GM23338 (cell line): ENCODE measurements at regions not wholly inside any gene's neighbourhood (a gene's known extent, or its start where the extent isn't known, plus 50 kb on each side); places are given as distances from the start of the nearest gene placed in this dataset.

Experiments
- ATAC-seq: fragments of 200-7000 bp; cut with Tn5 transposase; 3 replicates; pipeline ENCODE4 v1.9.1; 2020
- DNase-seq: peaks from one replicate; pipeline ENCODE4 v3.0.0-alpha.2; 2015; ENCODE audit warnings: low spot score
- H2AFZ ChIP-seq: fragments of 200-600 bp; sonication (generic); 2 replicates; pipeline ENCODE4 v1.8.0; 2016; ENCODE audit warnings: antibody characterized with exemption, mild to moderate bottlenecking, moderate library complexity
- H3F3A ChIP-seq: fragments of 200-600 bp; sonication (generic); replicated peaks from 2 replicates; pipeline ENCODE4 v1.8.0; 2017; ENCODE audit warnings: antibody characterized with exemption, mixed run types, low read depth
- H3K27ac ChIP-seq: fragments of 200-600 bp; sonication (generic); 2 replicates; pipeline ENCODE4 v1.6.1; 2016; ENCODE audit warnings: low read depth
- H3K27me3 ChIP-seq: fragments of 200-600 bp; sonication (generic); 2 replicates; pipeline ENCODE4 v1.8.0; 2016; ENCODE audit warnings: mild to moderate bottlenecking, mixed run types, moderate library complexity; ENCODE audit not compliant: insufficient read depth
- H3K36me3 ChIP-seq: fragments of 200-600 bp; sonication (generic); 2 replicates; pipeline ENCODE4 v1.8.0; 2016; ENCODE audit warnings: mild to moderate bottlenecking; ENCODE audit not compliant: insufficient read depth
- H3K4me1 ChIP-seq: fragments of 200-600 bp; sonication (generic); 2 replicates; pipeline ENCODE4 v1.8.0; 2016; ENCODE audit warnings: mild to moderate bottlenecking, moderate library complexity; ENCODE audit not compliant: insufficient read depth
- H3K4me2 ChIP-seq: fragments of 200-600 bp; sonication (generic); 2 replicates; pipeline ENCODE4 v1.7.1; 2017; ENCODE audit warnings: mixed run types
- H3K4me3 ChIP-seq: fragments of 200-600 bp; sonication (generic); 2 replicates; pipeline ENCODE4 v1.6.1; 2016; ENCODE audit warnings: mixed run types
- H3K79me2 ChIP-seq: fragments of 200-600 bp; sonication (generic); replicated peaks from 2 replicates; pipeline ENCODE4 v1.8.0; 2017; ENCODE audit warnings: mild to moderate bottlenecking; ENCODE audit not compliant: insufficient read depth
- H3K9me2 ChIP-seq: fragments of 200-600 bp; sonication (generic); 2 replicates; pipeline ENCODE4 v1.8.0; 2017; ENCODE audit not compliant: insufficient read depth
- H4K20me1 ChIP-seq: fragments of 200-600 bp; sonication (generic); replicated peaks from 2 replicates; pipeline ENCODE4 v1.8.0; 2017; ENCODE audit warnings: mild to moderate bottlenecking; ENCODE audit not compliant: insufficient read depth
- H3K27ac Mint-ChIP-seq: 2 replicates; pipeline ENCODE4 v1.8.0; 2020; ENCODE audit warnings: inconsistent platforms, mild to moderate bottlenecking, moderate library complexity, mixed read lengths
- H3K27me3 Mint-ChIP-seq: 3 replicates; pipeline ENCODE4 v1.8.0; 2022; ENCODE audit warnings: low read depth, mild to moderate bottlenecking, moderate library complexity, mixed read lengths, inconsistent platforms; ENCODE audit not compliant: insufficient read depth, poor library complexity
- H3K36me3 Mint-ChIP-seq: 3 replicates; pipeline ENCODE4 v1.8.0; 2021; ENCODE audit warnings: low read depth, mild to moderate bottlenecking, inconsistent platforms, moderate library complexity, mixed read lengths
- H3K4me1 Mint-ChIP-seq: 3 replicates; pipeline ENCODE4 v1.8.0; 2020; ENCODE audit warnings: mild to moderate bottlenecking, inconsistent platforms, mixed read lengths
- H3K4me3 Mint-ChIP-seq: 3 replicates; pipeline ENCODE4 v1.8.0; 2021; ENCODE audit warnings: moderate library complexity, mild to moderate bottlenecking, inconsistent platforms, mixed read lengths
- H3K9me3 Mint-ChIP-seq: 3 replicates; pipeline ENCODE4 v1.8.0; 2020; ENCODE audit warnings: moderate library complexity, mild to moderate bottlenecking, inconsistent platforms, mixed read lengths
- CREB1 ChIP-seq: fragments of 250-450 bp; sonication (Bioruptor Pico); IDR thresholded peaks from 2 replicates; pipeline ENCODE4 v1.5.0; 2020; ENCODE audit warnings: low read depth, mild to moderate bottlenecking, moderate library complexity
- EZH2 ChIP-seq: fragments of 200-600 bp; sonication (generic); IDR thresholded peaks from one replicate; pipeline ENCODE4 v1.8.0; 2017; ENCODE audit warnings: antibody characterized with exemption, mild to moderate bottlenecking, low read depth; ENCODE audit not compliant: unreplicated experiment
- EZH2phosphoT487 ChIP-seq: fragments of 200-600 bp; sonication (generic); IDR thresholded peaks from one replicate; pipeline ENCODE4 v1.8.1; 2018; ENCODE audit warnings: antibody characterized with exemption; ENCODE audit not compliant: unreplicated experiment
- JUNB ChIP-seq: IDR thresholded peaks from one replicate; pipeline ENCODE4 v1.6.1; 2016; ENCODE audit warnings: antibody characterized with exemption; ENCODE audit not compliant: unreplicated experiment
- NANOG ChIP-seq: IDR thresholded peaks from 2 replicates; pipeline ENCODE4 v1.6.1; 2016; ENCODE audit warnings: antibody characterized with exemption, borderline replicate concordance
- POLR2AphosphoS5 ChIP-seq: IDR thresholded peaks from 2 replicates; pipeline ENCODE4 v1.6.1; 2016; ENCODE audit warnings: antibody characterized with exemption, low read depth
- STAT1 ChIP-seq: IDR thresholded peaks from one replicate; pipeline ENCODE4 v1.6.1; 2016; ENCODE audit warnings: antibody characterized with exemption; ENCODE audit not compliant: unreplicated experiment
- ZNF114 ChIP-seq: fragments of 250-450 bp; sonication (Bioruptor Pico); IDR thresholded peaks from 2 replicates; pipeline ENCODE4 v1.5.0; 2020; ENCODE audit warnings: mild to moderate bottlenecking, moderate library complexity
- ZNF331 ChIP-seq: fragments of 250-450 bp; sonication (Bioruptor Pico); IDR thresholded peaks from 2 replicates; pipeline ENCODE4 v1.5.0; 2020; ENCODE audit warnings: low read depth, mild to moderate bottlenecking, moderate library complexity
- TF ChIP-seq, protein P1 (sequence below): fragments of 250-450 bp; sonication (Bioruptor Pico); IDR thresholded peaks from 2 replicates; pipeline ENCODE4 v1.5.0; 2020; ENCODE audit warnings: mild to moderate bottlenecking, moderate library complexity
- TF ChIP-seq, protein P2 (sequence below), 2 experiments: fragments of 200-600 bp in 1 of 2; sonication (generic) in 1 of 2; conservative IDR thresholded peaks; 2 replicates each; pipeline versions ENCODE4 v1.5.1 to v1.6.1; 2016 to 2017; ENCODE audit warnings: antibody characterized with exemption in 2 of 2, low read depth in 2 of 2, mild to moderate bottlenecking in 2 of 2, moderate library complexity in 1 of 2
- TF ChIP-seq, protein P3 (sequence below): IDR thresholded peaks from 2 replicates; pipeline ENCODE4 v1.6.1; 2016; ENCODE audit warnings: antibody characterized with exemption

DNA sequence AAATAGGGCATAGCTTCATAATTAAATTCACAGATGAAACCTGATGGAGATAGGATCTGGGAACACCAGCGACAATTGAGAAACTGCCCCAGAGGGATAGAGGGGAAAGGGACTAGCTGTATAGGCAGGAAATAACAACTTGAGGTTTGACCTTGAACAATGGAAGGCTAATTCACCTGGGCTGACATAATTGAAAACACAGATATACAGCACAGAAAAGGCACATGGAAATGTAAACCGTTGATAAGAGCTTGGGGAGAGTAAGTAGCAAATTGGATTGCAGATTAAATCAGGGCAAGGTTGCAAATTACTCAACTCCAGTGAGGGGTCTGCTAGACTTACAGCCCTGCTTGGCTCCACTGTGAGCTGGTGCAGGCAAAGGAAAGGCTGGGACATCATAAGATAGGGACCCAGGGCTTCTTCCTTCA lies 246.7 kb downstream of the DLEU7 start (continued):
- TF ChIP-seq, protein P1, sequence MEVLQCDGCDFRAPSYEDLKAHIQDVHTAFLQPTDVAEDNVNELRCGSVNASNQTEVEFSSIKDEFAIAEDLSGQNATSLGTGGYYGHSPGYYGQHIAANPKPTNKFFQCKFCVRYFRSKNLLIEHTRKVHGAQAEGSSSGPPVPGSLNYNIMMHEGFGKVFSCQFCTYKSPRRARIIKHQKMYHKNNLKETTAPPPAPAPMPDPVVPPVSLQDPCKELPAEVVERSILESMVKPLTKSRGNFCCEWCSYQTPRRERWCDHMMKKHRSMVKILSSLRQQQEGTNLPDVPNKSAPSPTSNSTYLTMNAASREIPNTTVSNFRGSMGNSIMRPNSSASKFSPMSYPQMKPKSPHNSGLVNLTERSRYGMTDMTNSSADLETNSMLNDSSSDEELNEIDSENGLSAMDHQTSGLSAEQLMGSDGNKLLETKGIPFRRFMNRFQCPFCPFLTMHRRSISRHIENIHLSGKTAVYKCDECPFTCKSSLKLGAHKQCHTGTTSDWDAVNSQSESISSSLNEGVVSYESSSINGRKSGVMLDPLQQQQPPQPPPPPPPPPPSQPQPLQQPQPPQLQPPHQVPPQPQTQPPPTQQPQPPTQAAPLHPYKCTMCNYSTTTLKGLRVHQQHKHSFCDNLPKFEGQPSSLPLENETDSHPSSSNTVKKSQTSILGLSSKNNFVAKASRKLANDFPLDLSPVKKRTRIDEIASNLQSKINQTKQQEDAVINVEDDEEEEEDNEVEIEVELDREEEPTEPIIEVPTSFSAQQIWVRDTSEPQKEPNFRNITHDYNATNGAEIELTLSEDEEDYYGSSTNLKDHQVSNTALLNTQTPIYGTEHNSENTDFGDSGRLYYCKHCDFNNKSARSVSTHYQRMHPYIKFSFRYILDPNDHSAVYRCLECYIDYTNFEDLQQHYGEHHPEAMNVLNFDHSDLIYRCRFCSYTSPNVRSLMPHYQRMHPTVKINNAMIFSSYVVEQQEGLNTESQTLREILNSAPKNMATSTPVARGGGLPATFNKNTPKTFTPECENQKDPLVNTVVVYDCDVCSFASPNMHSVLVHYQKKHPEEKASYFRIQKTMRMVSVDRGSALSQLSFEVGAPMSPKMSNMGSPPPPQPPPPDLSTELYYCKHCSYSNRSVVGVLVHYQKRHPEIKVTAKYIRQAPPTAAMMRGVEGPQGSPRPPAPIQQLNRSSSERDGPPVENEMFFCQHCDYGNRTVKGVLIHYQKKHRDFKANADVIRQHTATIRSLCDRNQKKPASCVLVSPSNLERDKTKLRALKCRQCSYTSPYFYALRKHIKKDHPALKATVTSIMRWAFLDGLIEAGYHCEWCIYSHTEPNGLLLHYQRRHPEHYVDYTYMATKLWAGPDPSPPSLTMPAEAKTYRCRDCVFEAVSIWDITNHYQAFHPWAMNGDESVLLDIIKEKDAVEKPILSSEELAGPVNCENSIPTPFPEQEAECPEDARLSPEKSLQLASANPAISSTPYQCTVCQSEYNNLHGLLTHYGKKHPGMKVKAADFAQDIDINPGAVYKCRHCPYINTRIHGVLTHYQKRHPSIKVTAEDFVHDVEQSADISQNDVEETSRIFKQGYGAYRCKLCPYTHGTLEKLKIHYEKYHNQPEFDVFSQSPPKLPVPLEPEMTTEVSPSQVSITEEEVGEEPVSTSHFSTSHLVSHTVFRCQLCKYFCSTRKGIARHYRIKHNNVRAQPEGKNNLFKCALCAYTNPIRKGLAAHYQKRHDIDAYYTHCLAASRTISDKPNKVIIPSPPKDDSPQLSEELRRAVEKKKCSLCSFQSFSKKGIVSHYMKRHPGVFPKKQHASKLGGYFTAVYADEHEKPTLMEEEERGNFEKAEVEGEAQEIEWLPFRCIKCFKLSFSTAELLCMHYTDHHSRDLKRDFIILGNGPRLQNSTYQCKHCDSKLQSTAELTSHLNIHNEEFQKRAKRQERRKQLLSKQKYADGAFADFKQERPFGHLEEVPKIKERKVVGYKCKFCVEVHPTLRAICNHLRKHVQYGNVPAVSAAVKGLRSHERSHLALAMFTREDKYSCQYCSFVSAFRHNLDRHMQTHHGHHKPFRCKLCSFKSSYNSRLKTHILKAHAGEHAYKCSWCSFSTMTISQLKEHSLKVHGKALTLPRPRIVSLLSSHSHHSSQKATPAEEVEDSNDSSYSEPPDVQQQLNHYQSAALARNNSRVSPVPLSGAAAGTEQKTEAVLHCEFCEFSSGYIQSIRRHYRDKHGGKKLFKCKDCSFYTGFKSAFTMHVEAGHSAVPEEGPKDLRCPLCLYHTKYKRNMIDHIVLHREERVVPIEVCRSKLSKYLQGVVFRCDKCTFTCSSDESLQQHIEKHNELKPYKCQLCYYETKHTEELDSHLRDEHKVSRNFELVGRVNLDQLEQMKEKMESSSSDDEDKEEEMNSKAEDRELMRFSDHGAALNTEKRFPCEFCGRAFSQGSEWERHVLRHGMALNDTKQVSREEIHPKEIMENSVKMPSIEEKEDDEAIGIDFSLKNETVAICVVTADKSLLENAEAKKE (CRISPR knock-in tag), result no peak
- TF ChIP-seq, protein P2, sequence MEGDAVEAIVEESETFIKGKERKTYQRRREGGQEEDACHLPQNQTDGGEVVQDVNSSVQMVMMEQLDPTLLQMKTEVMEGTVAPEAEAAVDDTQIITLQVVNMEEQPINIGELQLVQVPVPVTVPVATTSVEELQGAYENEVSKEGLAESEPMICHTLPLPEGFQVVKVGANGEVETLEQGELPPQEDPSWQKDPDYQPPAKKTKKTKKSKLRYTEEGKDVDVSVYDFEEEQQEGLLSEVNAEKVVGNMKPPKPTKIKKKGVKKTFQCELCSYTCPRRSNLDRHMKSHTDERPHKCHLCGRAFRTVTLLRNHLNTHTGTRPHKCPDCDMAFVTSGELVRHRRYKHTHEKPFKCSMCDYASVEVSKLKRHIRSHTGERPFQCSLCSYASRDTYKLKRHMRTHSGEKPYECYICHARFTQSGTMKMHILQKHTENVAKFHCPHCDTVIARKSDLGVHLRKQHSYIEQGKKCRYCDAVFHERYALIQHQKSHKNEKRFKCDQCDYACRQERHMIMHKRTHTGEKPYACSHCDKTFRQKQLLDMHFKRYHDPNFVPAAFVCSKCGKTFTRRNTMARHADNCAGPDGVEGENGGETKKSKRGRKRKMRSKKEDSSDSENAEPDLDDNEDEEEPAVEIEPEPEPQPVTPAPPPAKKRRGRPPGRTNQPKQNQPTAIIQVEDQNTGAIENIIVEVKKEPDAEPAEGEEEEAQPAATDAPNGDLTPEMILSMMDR (conservative IDR thresholded peaks at IDR 0.05; ENCODE audit: low read depth in 2 of 2), result no peak
- no peak for TF ChIP-seq ZNF331 (CRISPR knock-in tag)

DNA sequence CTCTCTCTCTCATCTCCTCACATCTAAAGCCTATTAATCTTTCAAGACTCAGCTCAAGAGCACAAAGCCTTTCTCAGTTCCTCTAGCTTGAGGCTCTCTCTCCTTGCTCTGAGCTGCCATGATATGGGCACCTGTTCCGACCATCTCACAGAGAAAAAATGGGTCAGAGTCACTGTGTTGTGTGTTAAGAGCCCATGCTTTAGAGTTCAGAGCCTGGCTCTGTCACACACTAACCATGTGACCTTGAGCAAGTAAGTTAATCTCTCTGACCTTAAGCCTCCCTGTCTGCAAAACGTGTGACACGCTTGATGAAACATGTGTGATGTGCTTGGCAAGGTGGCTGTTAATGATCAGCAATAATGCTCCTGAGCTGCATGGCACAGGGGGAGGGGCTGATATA lies 245.2 kb downstream of the DLEU7 start:
- Mint-ChIP-seq H3K27me3 (no peaks in the 10 kb centered on the region), H3K27ac (no peak overlapping the region), H3K36me3 (no peaks in the 10 kb centered on the region), H3K4me1 (peaks cover 25% of the 10 kb centered on the region), H3K4me3 (no peak overlapping the region), H3K9me3 (no peaks in the 10 kb centered on the region)
- ATAC-seq (no peak), DNase-seq (no peak)
- Histone ChIP-seq H3K36me3 (no peaks in the 10 kb centered on the region), H3K79me2 (no peaks in the 10 kb centered on the region), H3K4me1 (peaks cover 15% of the 10 kb centered on the region), H3K4me2 (no peak overlapping the region), H3K27ac (no peak overlapping the region), H2AFZ (no peak overlapping the region), H3K9me2 (no peaks in the 10 kb centered on the region), H3K27me3 (no peaks in the 10 kb centered on the region), H3K4me3 (no peak overlapping the region), H3F3A (no peaks in the 10 kb centered on the region), H4K20me1 (no peaks in the 10 kb centered on the region)
- TF ChIP-seq EZH2phosphoT487 (no peak), CREB1 (CRISPR knock-in tag) (no peak), ZNF331 (CRISPR knock-in tag) (no peak), POLR2AphosphoS5 (no peak), STAT1 (no peak), EZH2 (no peak), ZNF114 (no peak), NANOG (no peak), JUNB (no peak)
- TF ChIP-seq, protein P2 (conservative IDR thresholded peaks at IDR 0.05; ENCODE audit: low read depth in 2 of 2), result no peak
- TF ChIP-seq, protein P3, sequence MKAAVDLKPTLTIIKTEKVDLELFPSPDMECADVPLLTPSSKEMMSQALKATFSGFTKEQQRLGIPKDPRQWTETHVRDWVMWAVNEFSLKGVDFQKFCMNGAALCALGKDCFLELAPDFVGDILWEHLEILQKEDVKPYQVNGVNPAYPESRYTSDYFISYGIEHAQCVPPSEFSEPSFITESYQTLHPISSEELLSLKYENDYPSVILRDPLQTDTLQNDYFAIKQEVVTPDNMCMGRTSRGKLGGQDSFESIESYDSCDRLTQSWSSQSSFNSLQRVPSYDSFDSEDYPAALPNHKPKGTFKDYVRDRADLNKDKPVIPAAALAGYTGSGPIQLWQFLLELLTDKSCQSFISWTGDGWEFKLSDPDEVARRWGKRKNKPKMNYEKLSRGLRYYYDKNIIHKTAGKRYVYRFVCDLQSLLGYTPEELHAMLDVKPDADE, result no peak
